SK-N-SH treated with all-trans-retinoic acid at 6 μM for 48 hours (cell line): ENCODE measurements at regions not wholly inside any gene's neighbourhood (a gene's known extent, or its start where the extent isn't known, plus 50 kb on each side); places are given as distances from the start of the nearest gene placed in this dataset.

ENCODE experiments used
- ATAC-seq: fragments of 200-7000 bp; cut with Tn5 transposase; 3 replicates; pipeline ENCODE4 v1.9.1; 2020; ENCODE audit warnings: mild to moderate bottlenecking, moderate library complexity
- ARNTL ChIP-seq: fragments of 450-650 bp; formaldehyde crosslinking; IDR thresholded peaks from 2 replicates; pipeline ENCODE4 v1.5.0; 2020; ENCODE audit warnings: low read depth, mild to moderate bottlenecking, moderate library complexity, borderline replicate concordance
- BACH2 ChIP-seq: fragments of 250-450 bp; sonication (Bioruptor Pico); IDR thresholded peaks from 2 replicates; pipeline ENCODE4 v1.9.0; 2021; ENCODE audit warnings: mild to moderate bottlenecking, borderline replicate concordance
- CREB5 ChIP-seq: fragments of 250-450 bp; sonication (Bioruptor Pico); IDR thresholded peaks from 2 replicates; pipeline ENCODE4 v1.5.1; 2020; ENCODE audit warnings: low read depth, mild to moderate bottlenecking, moderate library complexity
- CSDC2 ChIP-seq: fragments of 250-450 bp; sonication (Bioruptor Pico); IDR thresholded peaks from 2 replicates; pipeline ENCODE4 v1.5.0; 2020; ENCODE audit warnings: mild to moderate bottlenecking, moderate library complexity
- ESRRG ChIP-seq: fragments of 250-450 bp; sonication (Bioruptor Pico); IDR thresholded peaks from 2 replicates; pipeline ENCODE4 v1.6.1; 2021; ENCODE audit warnings: mild to moderate bottlenecking
- GLIS3 ChIP-seq: fragments of 250-450 bp; sonication (Bioruptor Pico); IDR thresholded peaks from 2 replicates; pipeline ENCODE4 v1.5.0; 2020; ENCODE audit warnings: mild to moderate bottlenecking, moderate library complexity
- ISL1 ChIP-seq: fragments of 250-450 bp; sonication (Bioruptor Pico); IDR thresholded peaks from 2 replicates; pipeline ENCODE4 v2.1.2; 2022; ENCODE audit warnings: mild to moderate bottlenecking, moderate library complexity
- OSR1 ChIP-seq: fragments of 250-450 bp; sonication (Bioruptor Pico); IDR thresholded peaks from 2 replicates; pipeline ENCODE4 v1.8.0; 2022; ENCODE audit warnings: moderate library complexity, mild to moderate bottlenecking, inconsistent platforms
- PATZ1 ChIP-seq: fragments of 250-450 bp; sonication (Bioruptor Pico); IDR thresholded peaks from 2 replicates; pipeline ENCODE4 v1.8.0; 2020; ENCODE audit warnings: mild to moderate bottlenecking, moderate library complexity, borderline replicate concordance
- POU6F1 ChIP-seq: fragments of 250-450 bp; sonication (Bioruptor Pico); IDR thresholded peaks from 2 replicates; pipeline ENCODE4 v1.8.0; 2021; ENCODE audit warnings: low read depth, mild to moderate bottlenecking, moderate library complexity, borderline replicate concordance
- PPARA ChIP-seq: fragments of 250-450 bp; sonication (Bioruptor Pico); IDR thresholded peaks from 2 replicates; pipeline ENCODE4 v1.5.0; 2020; ENCODE audit warnings: mild to moderate bottlenecking, borderline replicate concordance
- RARB ChIP-seq: fragments of 250-450 bp; sonication (Bioruptor Pico); IDR thresholded peaks from 2 replicates; pipeline ENCODE4 v1.8.0; 2021; ENCODE audit warnings: mild to moderate bottlenecking, moderate library complexity
- SNAI2 ChIP-seq: fragments of 250-450 bp; sonication (Bioruptor Pico); IDR thresholded peaks from 2 replicates; pipeline ENCODE4 v1.5.0; 2020; ENCODE audit warnings: mild to moderate bottlenecking, moderate library complexity
- TCF4 ChIP-seq: fragments of 250-450 bp; sonication (Bioruptor Pico); IDR thresholded peaks from 2 replicates; pipeline ENCODE4 v1.8.0; 2021; ENCODE audit warnings: mild to moderate bottlenecking, moderate library complexity, borderline replicate concordance
- TOX ChIP-seq: fragments of 250-450 bp; sonication (Bioruptor Pico); IDR thresholded peaks from 2 replicates; pipeline ENCODE4 v1.8.0; 2021; ENCODE audit warnings: mild to moderate bottlenecking, moderate library complexity, borderline replicate concordance
- TSHZ2 ChIP-seq: fragments of 250-450 bp; sonication (Bioruptor Pico); IDR thresholded peaks from 2 replicates; pipeline ENCODE4 v1.5.0; 2020; ENCODE audit warnings: mild to moderate bottlenecking, moderate library complexity
- ZC3H10 ChIP-seq: fragments of 250-450 bp; sonication (Bioruptor Pico); IDR thresholded peaks from 2 replicates; pipeline ENCODE4 v1.5.1; 2021; ENCODE audit warnings: mild to moderate bottlenecking, moderate library complexity
- ZFP3 ChIP-seq: fragments of 250-450 bp; sonication (Bioruptor Pico); IDR thresholded peaks from 2 replicates; pipeline ENCODE4 v1.5.0; 2020; ENCODE audit warnings: mild to moderate bottlenecking, moderate library complexity
- ZFP30 ChIP-seq: fragments of 450-650 bp; formaldehyde crosslinking; IDR thresholded peaks from 2 replicates; pipeline ENCODE4 v1.5.0; 2022; ENCODE audit warnings: mild to moderate bottlenecking, moderate library complexity
- ZNF565 ChIP-seq: fragments of 450-650 bp; formaldehyde crosslinking; conservative IDR thresholded peaks from 2 replicates; pipeline ENCODE4 v1.5.0; 2020; ENCODE audit warnings: low read depth, mild to moderate bottlenecking, moderate library complexity
- ZNF70 ChIP-seq: fragments of 450-650 bp; formaldehyde crosslinking; IDR thresholded peaks from 2 replicates; pipeline ENCODE4 v1.5.0; 2020; ENCODE audit warnings: mild to moderate bottlenecking, moderate library complexity
- ZNF8 ChIP-seq: fragments of 450-650 bp; formaldehyde crosslinking; IDR thresholded peaks from 2 replicates; pipeline ENCODE4 v1.5.0; 2020; ENCODE audit warnings: mild to moderate bottlenecking, moderate library complexity

- TF ChIP-seq SNAI2 (CRISPR knock-in tag) (no peak), TOX (CRISPR knock-in tag) (no peak), ZNF565 (CRISPR knock-in tag) (no peak), BACH2 (no peak), ZNF70 (CRISPR knock-in tag) (no peak), OSR1 (no peak), ZFP30 (CRISPR knock-in tag) (no peak), CSDC2 (CRISPR knock-in tag) (no peak), PPARA (CRISPR knock-in tag) (no peak), ZNF8 (no peak), ZC3H10 (no peak), TCF4 (CRISPR knock-in tag) (no peak), GLIS3 (CRISPR knock-in tag) (no peak), ISL1 (CRISPR knock-in tag) (no peak), POU6F1 (CRISPR knock-in tag) (no peak)
- no peak for ATAC-seq
These were observed 1568.6 kb upstream of the GOT2 start for GRCh38 chr16:60302676-60303075.

GRCh38 chr16:60302261-60302660, 1568.1 kb upstream of the GOT2 start:
- ATAC-seq: no peak
- TF ChIP-seq SNAI2 (CRISPR knock-in tag): no peak
- TF ChIP-seq ESRRG (CRISPR knock-in tag): no peak
- no peak for TF ChIP-seq ZNF565 (CRISPR knock-in tag)
- TF ChIP-seq ZFP30 (CRISPR knock-in tag): no peak
- TF ChIP-seq POU6F1 (CRISPR knock-in tag): no peak
- no peak for TF ChIP-seq RARB (CRISPR knock-in tag)
- no peak for TF ChIP-seq ZNF8

- no peak for ATAC-seq
- TF ChIP-seq OSR1: no peak
- TF ChIP-seq CREB5 (CRISPR knock-in tag): no peak
- TF ChIP-seq, all 23 proteins: peak for 0
These were observed 1565.2 kb upstream of the GOT2 start for GRCh38 chr16:60299241-60299776.

- no peak for ATAC-seq
- TF ChIP-seq OSR1: no peak
- no peak for TF ChIP-seq CSDC2 (CRISPR knock-in tag)
- TF ChIP-seq ESRRG (CRISPR knock-in tag): no peak
- TF ChIP-seq RARB (CRISPR knock-in tag): no peak
- TF ChIP-seq TOX (CRISPR knock-in tag): no peak
- TF ChIP-seq PPARA (CRISPR knock-in tag): no peak
- no peak for TF ChIP-seq ARNTL (CRISPR knock-in tag)
- TF ChIP-seq ZFP30 (CRISPR knock-in tag): no peak
- no peak for TF ChIP-seq ISL1 (CRISPR knock-in tag)
- no peak for TF ChIP-seq TCF4 (CRISPR knock-in tag)
- no peak for TF ChIP-seq ZC3H10
- no peak for TF ChIP-seq BACH2
- no peak for TF ChIP-seq ZNF8
- TF ChIP-seq ZNF70 (CRISPR knock-in tag): no peak
- no peak for TF ChIP-seq ZFP3 (CRISPR knock-in tag)
- no peak for TF ChIP-seq GLIS3 (CRISPR knock-in tag)
These were observed 1561.3 kb upstream of the GOT2 start for GRCh38 chr16:60295451-60295850.

- ATAC-seq: no peak
These were observed 1551.7 kb upstream of the GOT2 start for GRCh38 chr16:60285794-60286193.

More at GRCh38 chr16:60285794-60286193, 1551.7 kb upstream of the GOT2 start:
- TF ChIP-seq PATZ1 (CRISPR knock-in tag) (no peak), TSHZ2 (CRISPR knock-in tag) (no peak), ZFP3 (CRISPR knock-in tag) (no peak), ZFP30 (CRISPR knock-in tag) (no peak), CSDC2 (CRISPR knock-in tag) (no peak), ESRRG (CRISPR knock-in tag) (no peak)
